Activated CD4-positive, alpha-beta T cell treated with anti-CD3 and anti-CD28 coated beads, Interleukin-2, Interleukin-4, amounts not matched to agents 100 ng/mL and 50 ng/mL, durations not matched to agents 16 hours and 8 hours (primary cell): ENCODE measurements at regions not wholly inside any gene's neighbourhood (a gene's known extent, or its start where the extent isn't known, plus 50 kb on each side); places are given as distances from the start of the nearest gene placed in this dataset.
"Not testable (repeated sequence)": the region's sequence is repeated elsewhere in the genome, so short reads cannot be mapped to it uniquely, and the experiment has no call there.

Experiments used
- DNase-seq: peaks from one replicate; pipeline ENCODE4 v3.0.0-alpha.2; 2020; ENCODE audit warnings: low spot score

- no peak for DNase-seq
Measured at GRCh38 chr4:60663769-60664168, 536.4 kb upstream of the ADGRL3 start.

DNA sequence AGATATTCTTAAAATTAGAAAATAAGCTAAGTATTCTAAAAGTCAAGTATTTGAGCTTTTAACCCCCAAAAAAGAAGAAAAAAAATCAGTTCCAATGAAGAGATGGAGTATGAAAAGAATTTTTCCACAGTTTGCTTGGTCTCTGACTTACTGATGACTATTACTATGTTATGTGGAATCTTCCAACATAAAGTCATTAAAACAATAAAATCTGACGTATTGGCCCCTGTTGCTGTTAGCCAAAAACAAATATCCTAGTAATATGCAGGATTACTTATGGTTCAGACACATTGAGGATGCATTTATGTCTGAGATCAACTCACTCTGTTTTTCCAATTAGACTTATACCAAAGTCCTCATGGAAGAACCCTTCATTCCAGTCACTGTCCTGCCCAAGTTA, 517.2 kb upstream of the ADGRL3 start:
- DNase-seq, result no peak

GRCh38 chr4:60683357-60683756, 516.8 kb upstream of the ADGRL3 start:
- DNase-seq, result no peak

- DNase-seq, result no peak
Measured at GRCh38 chr4:60683973-60684372, 516.2 kb upstream of the ADGRL3 start.

- DNase-seq, result not testable (repeated sequence)
Measured at GRCh38 chr4:60696062-60696461, 504.1 kb upstream of the ADGRL3 start.

GRCh38 chr4:60709061-60709460, 491.1 kb upstream of the ADGRL3 start:
- DNase-seq, result no peak

DNA sequence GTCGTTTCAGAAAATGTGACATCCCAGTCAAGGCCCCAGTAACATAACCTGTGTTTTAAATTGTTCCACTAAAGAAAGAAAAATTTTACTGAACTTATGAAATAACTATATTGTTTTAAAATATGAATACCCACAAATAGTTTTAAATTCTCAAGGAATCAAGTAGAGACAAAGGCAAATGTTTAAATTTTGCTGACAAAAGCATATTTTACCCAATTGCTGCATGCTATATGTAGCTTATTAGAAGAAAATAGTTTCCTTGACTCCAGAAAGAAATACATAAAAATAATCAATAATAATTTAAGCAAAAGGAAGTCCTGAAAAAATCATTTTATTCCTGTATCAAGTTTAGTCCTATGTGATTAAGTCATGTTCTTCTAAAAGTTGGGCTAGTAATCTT, 481.3 kb upstream of the ADGRL3 start:
- DNase-seq, result no peak

- no peak for DNase-seq
Measured at GRCh38 chr4:60721685-60722084, 478.4 kb upstream of the ADGRL3 start.

DNA sequence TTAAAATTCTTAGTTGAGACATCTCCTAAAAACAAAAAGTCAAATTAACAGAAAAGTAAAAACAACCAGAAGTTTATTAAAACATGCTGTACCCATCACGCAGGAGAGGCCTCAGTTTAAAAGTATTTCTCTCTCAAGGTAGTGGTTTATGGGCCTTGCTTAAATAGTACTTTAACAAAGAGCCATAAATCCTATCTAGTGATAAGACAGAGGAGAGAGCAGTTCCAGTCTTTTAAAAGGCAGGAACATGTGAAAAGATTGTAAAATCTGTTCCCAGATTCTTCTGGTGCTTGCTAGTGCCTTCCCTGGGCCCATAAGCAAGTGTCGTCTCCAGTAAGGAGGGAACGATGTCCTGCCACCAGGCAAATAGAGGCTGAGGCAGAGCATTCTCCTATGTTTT, 476.3 kb upstream of the ADGRL3 start:
- DNase-seq, result no peak

GRCh38 chr4:60724623-60725022, 475.5 kb upstream of the ADGRL3 start:
- DNase-seq, result no peak

DNA sequence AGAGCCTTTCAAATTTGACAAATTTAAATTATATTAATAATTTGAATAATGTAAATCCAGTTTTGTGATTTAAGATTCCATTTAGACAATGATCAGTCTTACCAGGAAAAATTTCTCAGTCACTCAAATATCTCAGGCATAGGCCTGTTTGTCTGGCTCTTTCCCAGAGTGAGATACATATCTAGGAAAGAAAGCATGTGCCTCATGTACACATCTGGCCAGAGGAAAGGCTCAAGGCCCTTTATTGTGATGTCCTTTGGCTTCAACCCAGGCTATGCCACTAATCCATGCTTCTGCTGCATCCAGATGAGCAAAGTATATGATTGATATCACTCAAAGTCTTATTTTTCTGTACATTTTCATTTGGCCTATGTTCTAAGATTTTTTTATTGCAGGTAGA, 473.3 kb upstream of the ADGRL3 start:
- no peak for DNase-seq

GRCh38 chr4:60729194-60729593, 470.9 kb upstream of the ADGRL3 start:
- no peak for DNase-seq

DNA sequence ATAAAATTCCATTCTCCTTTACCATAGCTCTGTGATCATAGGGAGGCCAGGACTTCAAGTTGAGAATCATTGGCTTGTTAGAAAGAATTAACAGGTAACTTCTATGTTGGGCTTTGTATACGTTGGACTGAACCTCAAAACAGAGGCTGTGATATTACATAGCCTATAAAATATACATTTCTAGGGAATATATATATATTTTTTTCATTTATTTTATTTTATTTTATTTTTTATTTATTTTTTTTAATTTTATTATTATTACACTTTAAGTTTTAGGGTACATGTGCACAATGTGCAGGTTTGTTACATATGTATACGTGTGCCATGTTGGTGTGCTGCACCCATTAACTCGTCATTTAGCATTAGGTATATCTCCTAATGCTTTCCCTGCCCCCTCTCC, 470.4 kb upstream of the ADGRL3 start:
- DNase-seq, result not testable (repeated sequence)

DNA sequence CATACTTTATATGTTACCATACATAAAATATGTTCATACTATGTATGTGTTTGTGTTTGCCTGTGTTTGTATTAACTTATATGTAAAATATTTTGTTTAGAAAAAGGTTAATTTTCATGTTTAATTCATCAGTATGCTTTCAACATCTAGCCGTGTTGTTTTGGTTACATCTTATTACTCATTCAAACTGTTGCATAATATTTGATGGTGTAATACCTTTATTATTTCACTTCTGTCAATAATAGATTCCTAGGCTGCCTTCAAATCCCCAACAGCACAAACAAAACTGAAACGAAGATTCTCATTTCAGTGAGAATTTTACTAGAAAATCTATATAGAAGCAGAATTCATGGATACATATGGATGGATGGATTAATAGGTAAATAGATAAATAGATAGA, 462.3 kb upstream of the ADGRL3 start:
- DNase-seq, result no peak

GRCh38 chr4:60743654-60744053, 456.5 kb upstream of the ADGRL3 start:
- no peak for DNase-seq

- DNase-seq, result no peak
Measured at GRCh38 chr4:60744767-60745166, 455.4 kb upstream of the ADGRL3 start.

DNA sequence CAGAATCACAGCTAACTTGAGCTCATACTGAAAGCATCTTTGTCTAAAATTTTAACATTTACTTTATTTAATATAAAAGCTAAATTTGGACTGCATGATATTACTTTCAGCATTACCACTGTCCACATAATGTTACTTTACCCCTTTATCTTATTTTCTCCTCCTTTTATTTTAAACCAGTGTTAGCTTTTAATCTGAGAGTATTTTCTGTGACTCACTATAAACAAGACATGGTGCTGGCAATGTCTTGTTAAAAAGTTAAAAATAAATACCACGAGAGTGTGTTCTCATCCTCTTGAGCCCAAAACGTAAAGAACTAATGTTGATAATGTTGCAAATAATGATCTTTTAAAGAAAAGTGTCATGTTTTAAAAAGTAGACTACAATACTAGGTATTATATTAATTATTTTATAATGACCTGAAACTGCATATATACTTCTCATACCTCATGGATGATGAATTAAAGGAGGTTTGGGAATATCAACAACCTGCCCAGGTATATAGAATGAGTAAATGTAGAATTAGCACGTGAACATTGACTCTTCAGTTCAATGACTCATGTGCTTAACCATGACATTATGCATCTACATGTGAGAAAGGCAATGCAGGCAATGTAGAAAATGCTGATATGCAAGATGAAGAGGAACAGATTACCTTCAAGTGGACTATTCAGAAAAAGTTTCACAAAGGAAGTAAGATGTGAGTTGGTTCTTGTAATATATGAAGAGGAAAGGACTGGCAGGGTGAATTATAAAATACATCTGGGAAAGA, 454.1 kb upstream of the ADGRL3 start:
- DNase-seq, result no peak

DNA sequence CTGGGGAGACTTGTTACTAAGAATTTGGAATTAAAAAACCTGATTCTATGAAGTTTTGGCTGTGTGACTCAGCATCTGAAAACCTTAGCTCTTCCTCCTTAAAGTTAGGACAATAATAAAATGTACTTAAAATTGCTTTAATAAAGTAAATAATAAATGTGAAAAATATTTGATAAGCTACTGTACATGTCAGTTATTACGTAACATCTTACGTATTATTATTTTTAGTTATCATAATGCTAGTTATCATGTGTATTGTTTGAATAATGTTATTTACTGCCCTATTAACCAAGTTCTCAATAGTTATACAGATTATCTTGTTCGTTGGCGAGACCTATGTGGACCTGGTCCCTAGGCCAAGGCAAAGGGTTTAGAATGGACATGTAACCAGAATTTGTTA, 449.2 kb upstream of the ADGRL3 start:
- DNase-seq, result no peak

GRCh38 chr4:60757986-60758680, 442.0 kb upstream of the ADGRL3 start:
- DNase-seq, result no peak

GRCh38 chr4:60759518-60760245, 440.4 kb upstream of the ADGRL3 start:
- DNase-seq, result no peak

GRCh38 chr4:60780874-60781273, 419.3 kb upstream of the ADGRL3 start:
- DNase-seq, result no peak

GRCh38 chr4:60790608-60791007, 409.5 kb upstream of the ADGRL3 start:
- no peak for DNase-seq

- no peak for DNase-seq
Measured at GRCh38 chr4:60794372-60794771, 405.8 kb upstream of the ADGRL3 start.
